GM21786 (cell line): ENCODE measurements at regions not wholly inside any gene's neighbourhood (a gene's known extent, or its start where the extent isn't known, plus 50 kb on each side); places are given as distances from the start of the nearest gene placed in this dataset.

Experiments used
- ATAC-seq: cut with Tn5 transposase; IDR thresholded peaks from one replicate; pipeline ENCODE4 v1.9.1; 2021; ENCODE audit not compliant: unreplicated experiment

- no peak for ATAC-seq
These were observed 824.0 kb downstream of the SLC4A3 start for GRCh38 chr2:220451438-220451837.

- no peak for ATAC-seq
These were observed 825.1 kb downstream of the SLC4A3 start for GRCh38 chr2:220452561-220452960.

- ATAC-seq, result no peak
These were observed 828.0 kb downstream of the SLC4A3 start for GRCh38 chr2:220455351-220455990.

- ATAC-seq, result no peak
These were observed 830.6 kb downstream of the SLC4A3 start for GRCh38 chr2:220458051-220458450.

- no peak for ATAC-seq
These were observed 833.0 kb downstream of the SLC4A3 start for GRCh38 chr2:220460257-220460985.

GRCh38 chr2:220463876-220464275 is 836.4 kb downstream of the SLC4A3 start:
- no peak for ATAC-seq

- ATAC-seq, result no peak
These were observed 838.3 kb downstream of the SLC4A3 start for GRCh38 chr2:220465700-220466099.

- no peak for ATAC-seq
These were observed 838.8 kb downstream of the SLC4A3 start for GRCh38 chr2:220466251-220466691.

GRCh38 chr2:220469201-220469600 is 841.8 kb downstream of the SLC4A3 start:
- no peak for ATAC-seq

- no peak for ATAC-seq
These were observed 846.2 kb downstream of the SLC4A3 start for GRCh38 chr2:220473611-220474010.

GRCh38 chr2:220476877-220477276 is 849.4 kb downstream of the SLC4A3 start:
- ATAC-seq, result no peak

GRCh38 chr2:220478305-220479058 is 851.1 kb downstream of the SLC4A3 start:
- no peak for ATAC-seq

GRCh38 chr2:220482716-220483115 is 855.3 kb downstream of the SLC4A3 start:
- ATAC-seq, result no peak

GRCh38 chr2:220489121-220489520 is 861.7 kb downstream of the SLC4A3 start:
- no peak for ATAC-seq

- no peak for ATAC-seq
These were observed 864.2 kb downstream of the SLC4A3 start for GRCh38 chr2:220491670-220492069.

GRCh38 chr2:220493871-220494525 is 866.6 kb downstream of the SLC4A3 start:
- no peak for ATAC-seq

GRCh38 chr2:220496513-220496912 is 869.1 kb downstream of the SLC4A3 start:
- no peak for ATAC-seq

GRCh38 chr2:220499225-220499624 is 871.8 kb downstream of the SLC4A3 start:
- no peak for ATAC-seq

- no peak for ATAC-seq
These were observed 875.1 kb downstream of the SLC4A3 start for GRCh38 chr2:220502539-220502938.

- no peak for ATAC-seq
These were observed 876.0 kb downstream of the SLC4A3 start for GRCh38 chr2:220503431-220503830.

- ATAC-seq, result no peak
These were observed 877.6 kb downstream of the SLC4A3 start for GRCh38 chr2:220504938-220505503.
